ENCODE measurements at regions not wholly inside any gene's neighbourhood (a gene's known extent, or its start where the extent isn't known, plus 50 kb on each side); places are given as distances from the start of the nearest gene placed in this dataset.

- no peak for DNase-seq
These were observed 83.2 kb upstream of the RAP2B start for GRCh38 chr3:153078826-153079225.

GRCh38 chr3:153079386-153079785 lies 82.6 kb upstream of the RAP2B start:
- no peak for DNase-seq

GRCh38 chr3:153080778-153081240 lies 81.2 kb upstream of the RAP2B start:
- no peak for DNase-seq

DNA sequence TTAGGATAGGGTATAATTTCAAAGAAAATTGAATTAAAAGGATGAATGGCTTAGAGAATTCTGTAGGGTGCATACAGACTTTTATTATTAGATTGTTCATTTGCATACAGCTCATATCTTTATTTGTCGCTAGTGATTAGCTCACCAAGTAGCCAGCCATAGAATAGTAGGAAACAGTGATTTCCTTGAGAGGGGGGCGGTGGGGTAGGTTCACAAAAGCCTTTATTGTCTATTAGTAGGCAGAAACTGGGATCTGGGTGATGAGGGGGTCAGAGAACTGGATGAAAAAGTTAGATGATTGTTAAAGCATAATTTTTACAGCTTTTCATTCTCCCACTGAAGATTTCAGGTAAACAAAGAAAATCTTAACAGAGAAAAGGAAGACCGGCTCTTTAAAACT lies 77.6 kb upstream of the RAP2B start:
- DNase-seq: no peak

GRCh38 chr3:153087595-153088566 lies 74.1 kb upstream of the RAP2B start:
- DNase-seq: no peak

DNA sequence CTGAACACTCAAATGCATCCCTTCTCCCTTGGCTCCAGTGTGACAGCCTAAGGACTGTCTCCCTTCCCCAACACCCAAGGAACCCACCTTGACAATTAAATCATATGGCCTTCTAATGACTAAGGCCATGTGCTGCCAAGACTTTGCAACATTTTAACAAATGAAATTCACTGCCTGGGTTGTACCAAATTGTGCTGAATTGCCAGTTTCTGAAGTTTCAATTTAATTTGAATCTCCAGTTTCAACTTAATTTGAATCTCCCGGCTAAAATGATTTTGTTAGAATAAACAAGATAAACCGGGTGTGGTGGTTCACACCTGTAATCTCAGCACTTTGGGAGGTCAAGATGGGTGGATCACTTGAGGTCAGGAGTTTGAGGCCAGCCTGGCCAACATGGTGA lies 72.4 kb upstream of the RAP2B start:
- DNase-seq: no peak

GRCh38 chr3:153090973-153091372 lies 71.1 kb upstream of the RAP2B start:
- peak; percentile 33 for DNase-seq

DNA sequence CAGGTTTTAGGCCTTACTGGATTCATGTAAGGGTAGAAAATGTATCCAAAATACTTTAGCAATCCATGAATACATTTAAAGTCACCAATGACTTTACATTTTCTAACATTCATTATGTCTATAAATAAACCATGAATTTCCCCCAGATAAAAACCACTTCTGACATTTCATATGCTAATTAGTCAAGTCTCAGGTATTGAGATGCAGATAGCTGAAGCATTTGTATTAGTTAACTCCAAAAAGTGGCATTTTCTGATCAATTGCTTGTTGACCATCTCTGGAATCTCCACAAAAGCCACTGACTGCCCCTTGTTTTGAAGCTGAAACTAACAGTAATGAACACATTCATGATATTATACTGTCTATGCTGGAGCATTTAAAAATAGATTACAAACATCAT lies 68.4 kb upstream of the RAP2B start:
- no peak for DNase-seq

- DNase-seq: no peak
These were observed 67.6 kb upstream of the RAP2B start for GRCh38 chr3:153094386-153094785.

GRCh38 chr3:153095441-153095840 lies 66.6 kb upstream of the RAP2B start:
- no peak for DNase-seq

GRCh38 chr3:153096731-153097131 lies 65.3 kb upstream of the RAP2B start:
- DNase-seq: no peak

- no peak for DNase-seq
These were observed 64.8 kb upstream of the RAP2B start for GRCh38 chr3:153097213-153097612.

- DNase-seq: no peak
These were observed 62.9 kb upstream of the RAP2B start for GRCh38 chr3:153099131-153099530.

DNA sequence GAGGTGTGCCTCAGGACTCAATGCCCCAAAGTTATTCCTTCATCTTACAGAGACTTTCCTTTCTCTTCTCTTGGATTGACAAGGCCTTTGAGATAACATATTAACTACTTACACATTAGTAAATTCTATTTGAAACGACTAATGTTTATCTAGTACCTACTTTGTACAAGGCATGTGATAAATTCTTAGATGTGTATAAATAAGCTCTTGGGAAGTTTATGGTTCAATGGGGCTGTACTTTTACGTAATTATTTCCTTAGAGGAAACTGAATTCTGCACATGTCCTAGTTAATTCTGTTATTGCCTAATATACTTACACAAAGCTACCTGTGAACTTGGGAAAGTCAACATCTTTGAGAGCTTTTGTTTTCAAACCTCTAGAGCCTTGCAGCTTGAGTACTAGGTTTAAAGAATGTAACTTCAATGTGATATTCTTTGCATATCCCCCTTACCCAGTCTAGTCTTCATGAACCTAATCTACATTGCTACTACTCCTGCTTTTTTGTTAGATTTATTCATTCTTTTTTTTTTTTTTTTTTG lies 58.5 kb upstream of the RAP2B start:
- DNase-seq: no peak

GRCh38 chr3:153110041-153110440 lies 52.0 kb upstream of the RAP2B start:
- DNase-seq: no peak

DNA sequence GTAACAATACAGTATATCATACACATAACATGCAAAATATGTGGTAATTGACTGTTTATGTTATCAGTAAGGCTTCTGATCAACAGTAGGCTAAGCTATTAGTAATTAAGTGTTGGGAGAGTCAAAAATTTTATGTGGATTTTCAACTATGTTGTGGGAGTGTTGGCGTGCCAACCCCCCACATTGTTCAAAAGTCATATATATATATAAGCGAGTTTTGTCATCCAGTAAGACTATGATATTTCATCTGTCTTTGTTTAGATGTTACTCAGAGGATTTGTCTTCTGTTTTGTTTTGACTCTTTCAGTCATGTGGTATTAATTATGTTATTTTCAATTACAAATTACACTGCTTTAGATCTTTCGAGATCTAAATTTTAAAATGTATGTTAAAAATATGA lies 51.0 kb upstream of the RAP2B start:
- DNase-seq: no peak

Data from central memory CD4-positive, alpha-beta T cell (primary cell).